ENCODE measurements at regions not wholly inside any gene's neighbourhood (a gene's known extent, or its start where the extent isn't known, plus 50 kb on each side); places are given as distances from the start of the nearest gene placed in this dataset.

- TF ChIP-seq JUND (IDR thresholded peaks at IDR 0.05) (no peak), MXI1 (IDR thresholded peaks at IDR 0.05; ENCODE audit: low read depth, low read length) (no peak), ZBTB33 (IDR thresholded peaks at IDR 0.05; ENCODE audit: borderline replicate concordance, low read depth) (no peak)
Measured at GRCh38 chr9:86708918-86709835, 238.1 kb downstream of the GAS1 start.

Data from SK-N-SH (cell line).